GM19467 (cell line): ENCODE measurements at regions not wholly inside any gene's neighbourhood (a gene's known extent, or its start where the extent isn't known, plus 50 kb on each side); places are given as distances from the start of the nearest gene placed in this dataset.

Experiments used
- ATAC-seq: cut with Tn5 transposase; IDR thresholded peaks from one replicate; pipeline ENCODE4 v1.9.1; 2021; ENCODE audit warnings: mild to moderate bottlenecking, moderate library complexity; ENCODE audit not compliant: unreplicated experiment

DNA sequence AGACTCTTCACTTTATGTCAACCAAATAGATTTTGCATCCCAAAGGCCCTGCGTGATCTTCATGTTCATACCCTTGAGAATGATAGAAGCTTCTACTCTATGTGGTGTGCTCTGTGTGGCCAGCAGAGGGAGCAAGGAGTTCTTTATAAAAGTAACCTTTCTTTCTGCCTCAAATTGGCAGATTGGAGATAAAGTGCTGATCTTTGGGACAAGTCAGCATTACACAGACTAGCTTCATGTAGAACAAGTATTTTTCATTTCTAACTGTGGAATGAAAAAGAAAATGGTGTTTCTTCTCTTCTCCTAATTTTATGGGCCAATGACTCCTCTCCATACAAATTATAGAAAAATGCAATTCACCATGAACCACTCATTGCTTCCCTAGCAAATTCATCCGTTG, 1214.1 kb downstream of the SORCS1 start:
- no peak for ATAC-seq

DNA sequence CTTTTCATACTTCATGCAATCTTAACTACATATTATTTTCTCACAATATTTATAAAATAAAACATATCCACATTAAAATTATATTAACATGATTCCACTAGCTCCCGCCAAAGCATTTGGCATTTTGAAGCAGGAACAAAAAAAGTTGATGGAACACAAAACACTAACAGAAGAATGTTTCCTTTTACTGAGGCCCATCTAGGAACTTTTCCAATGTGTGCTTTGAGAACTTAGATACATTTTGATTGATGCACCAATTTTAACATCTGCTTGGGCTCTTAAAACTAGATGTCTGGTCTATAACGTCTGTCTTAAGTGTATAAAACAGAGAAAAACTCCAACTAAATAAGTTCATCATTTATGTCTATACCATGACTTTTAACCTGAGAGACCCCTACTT, 1214.8 kb downstream of the SORCS1 start:
- no peak for ATAC-seq

- ATAC-seq, result no peak
Measured at GRCh38 chr10:105925045-105925785, 1239.3 kb downstream of the SORCS1 start.

DNA sequence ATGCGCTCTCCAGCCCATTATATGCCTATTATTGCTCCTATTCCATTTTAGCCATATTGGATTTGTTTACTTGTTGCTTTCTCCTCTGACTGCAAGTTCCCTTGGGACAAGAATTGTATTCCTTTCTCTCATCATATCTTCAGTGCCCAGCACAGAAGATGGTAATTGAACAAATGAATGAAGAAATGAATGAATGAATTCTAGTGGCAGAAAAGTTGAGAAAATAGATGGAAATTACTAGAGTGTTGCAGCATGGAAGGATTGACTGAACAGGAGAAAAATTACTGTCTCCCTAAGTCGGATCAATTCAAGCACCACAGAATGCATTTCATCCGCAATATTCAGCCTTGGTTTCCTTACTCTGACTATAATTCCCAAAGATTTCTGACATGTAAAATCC, 1243.2 kb downstream of the SORCS1 start:
- ATAC-seq, result no peak

DNA sequence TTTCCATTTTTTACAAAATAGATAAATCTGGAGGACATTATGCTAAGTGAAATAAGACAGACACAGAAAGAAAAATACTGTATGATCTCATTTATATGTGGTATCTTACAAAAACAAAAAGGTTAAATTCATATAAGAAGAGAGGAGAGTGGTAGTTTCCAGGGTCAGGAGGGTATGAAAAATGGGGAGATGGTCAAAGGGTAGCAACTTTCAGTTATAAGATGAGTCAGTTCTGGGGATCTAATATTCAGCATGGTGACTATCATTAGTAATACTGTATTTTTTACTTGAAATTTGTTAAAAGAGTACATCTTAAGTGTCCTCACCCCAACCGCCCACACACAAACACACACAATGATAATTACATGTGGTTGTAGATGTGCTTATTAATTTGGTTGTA, 1250.1 kb downstream of the SORCS1 start:
- ATAC-seq, result no peak

DNA sequence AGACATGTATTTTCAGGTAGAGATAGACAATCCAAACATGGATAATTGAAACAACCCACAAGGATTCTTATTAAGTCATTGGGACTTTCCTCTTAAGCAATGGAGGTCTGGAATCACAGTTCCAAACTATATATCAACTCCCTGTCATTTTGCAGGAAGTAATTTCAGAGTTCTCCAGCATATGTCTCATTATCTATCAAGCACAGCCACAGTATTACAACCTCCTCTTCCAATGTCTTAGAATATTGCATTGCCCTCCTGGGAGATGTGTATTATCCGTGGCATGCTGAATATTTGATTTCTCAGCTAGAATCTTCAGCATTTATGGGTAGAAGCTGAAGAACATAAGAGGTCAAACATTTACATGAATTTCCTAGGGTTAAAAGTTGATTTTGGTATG, 1255.8 kb downstream of the SORCS1 start:
- ATAC-seq, result no peak

DNA sequence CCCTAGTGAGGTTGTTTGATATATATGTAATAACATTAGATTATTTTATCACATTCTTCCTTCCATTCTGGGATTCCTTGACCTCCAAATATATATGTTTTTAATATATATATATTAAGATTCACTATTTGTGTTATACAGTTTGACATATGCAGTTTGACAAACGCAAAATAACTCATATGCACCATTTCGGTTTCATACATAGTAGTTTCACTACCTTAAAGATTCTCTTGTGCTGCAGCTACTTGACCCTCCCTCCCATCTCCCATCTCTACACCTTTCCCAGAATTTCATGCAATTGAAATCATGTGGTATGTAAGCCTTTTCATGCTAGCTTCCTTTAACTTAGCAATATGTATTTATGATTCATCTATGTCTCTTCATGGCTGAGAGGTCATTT, 1244.4 kb downstream of the SORCS3 start:
- no peak for ATAC-seq

GRCh38 chr10:105879401-105879800, 1238.3 kb downstream of the SORCS3 start:
- ATAC-seq, result no peak

GRCh38 chr10:105875050-105875449, 1234.0 kb downstream of the SORCS3 start:
- ATAC-seq, result no peak

- ATAC-seq, result no peak
Measured at GRCh38 chr10:105872665-105873064, 1231.6 kb downstream of the SORCS3 start.

GRCh38 chr10:105868935-105869334, 1227.8 kb downstream of the SORCS3 start:
- ATAC-seq, result no peak

- no peak for ATAC-seq
Measured at GRCh38 chr10:105864854-105865253, 1223.8 kb downstream of the SORCS3 start.

GRCh38 chr10:105857268-105858264, 1216.5 kb downstream of the SORCS3 start:
- no peak for ATAC-seq

DNA sequence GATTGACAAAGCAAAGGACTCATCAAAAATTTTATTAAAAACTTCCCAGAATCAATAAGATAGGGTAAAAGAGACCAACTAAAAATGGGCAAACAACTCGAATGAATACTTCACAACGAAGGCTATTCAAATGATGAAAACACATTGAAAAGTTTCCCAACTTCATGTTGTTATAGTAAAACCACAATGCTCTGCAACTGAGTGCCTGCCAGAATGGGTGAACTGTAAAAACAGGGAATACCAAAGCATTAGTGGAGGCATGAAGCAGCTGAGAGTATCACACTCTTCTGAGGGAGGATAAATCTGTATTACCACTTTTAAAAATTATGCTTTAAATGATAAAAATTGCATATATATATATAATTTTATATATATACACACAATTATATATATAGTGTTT, 1214.7 kb downstream of the SORCS3 start:
- no peak for ATAC-seq

GRCh38 chr10:105844676-105845570, 1203.8 kb downstream of the SORCS3 start:
- ATAC-seq, result no peak

- no peak for ATAC-seq
Measured at GRCh38 chr10:105844241-105844640, 1203.2 kb downstream of the SORCS3 start.

- ATAC-seq, result no peak
Measured at GRCh38 chr10:105843786-105844185, 1202.7 kb downstream of the SORCS3 start.

GRCh38 chr10:105840288-105840770, 1199.2 kb downstream of the SORCS3 start:
- ATAC-seq, result no peak

DNA sequence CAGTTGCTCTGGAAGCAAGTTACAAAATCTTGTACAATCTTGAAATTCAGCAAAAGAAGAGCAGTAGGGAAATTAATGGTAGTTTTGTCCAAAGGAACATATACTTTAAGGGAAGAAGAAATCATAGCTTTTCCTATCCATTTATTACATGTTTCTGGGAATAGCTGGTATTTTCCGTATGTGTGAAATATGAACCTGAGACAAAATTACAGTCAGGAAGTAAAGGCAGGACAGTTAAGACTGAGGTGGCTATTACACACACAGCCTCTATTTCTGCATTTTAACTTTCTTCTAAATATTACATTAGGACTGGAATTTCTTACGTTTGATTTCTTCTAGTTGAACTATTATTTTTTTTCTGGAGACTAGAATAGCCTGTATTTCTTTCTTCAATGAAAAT, 1197.3 kb downstream of the SORCS3 start:
- no peak for ATAC-seq

- peak; percentile 83 for ATAC-seq
Measured at GRCh38 chr10:105837951-105838350, 1196.9 kb downstream of the SORCS3 start.
